GM18907 (cell line): ENCODE measurements at regions not wholly inside any gene's neighbourhood (a gene's known extent, or its start where the extent isn't known, plus 50 kb on each side); places are given as distances from the start of the nearest gene placed in this dataset.

Experiments used
- ATAC-seq: cut with Tn5 transposase; IDR thresholded peaks from one replicate; pipeline ENCODE4 v1.9.1; 2021; ENCODE audit warnings: mild to moderate bottlenecking, moderate library complexity; ENCODE audit not compliant: unreplicated experiment

DNA sequence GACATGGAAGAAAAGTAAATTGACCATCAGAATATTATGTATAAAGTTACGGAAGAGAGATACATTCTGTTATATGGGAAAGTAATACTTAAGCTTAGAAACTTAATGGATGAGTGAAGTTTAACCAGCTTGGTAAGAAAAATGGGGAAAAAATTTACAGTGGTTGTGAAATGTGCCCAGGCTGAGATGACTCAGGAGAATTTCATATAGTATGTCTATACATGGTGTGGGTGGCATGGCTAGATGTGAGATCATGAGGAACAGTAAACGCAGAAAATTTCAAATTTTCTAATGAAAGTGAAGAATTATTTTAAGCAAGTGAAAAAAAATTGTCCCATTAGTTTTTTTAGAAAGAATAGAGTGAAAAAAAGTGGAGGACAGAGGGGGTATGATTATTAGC, 552.5 kb upstream of the SORCS1 start:
- ATAC-seq: no peak

DNA sequence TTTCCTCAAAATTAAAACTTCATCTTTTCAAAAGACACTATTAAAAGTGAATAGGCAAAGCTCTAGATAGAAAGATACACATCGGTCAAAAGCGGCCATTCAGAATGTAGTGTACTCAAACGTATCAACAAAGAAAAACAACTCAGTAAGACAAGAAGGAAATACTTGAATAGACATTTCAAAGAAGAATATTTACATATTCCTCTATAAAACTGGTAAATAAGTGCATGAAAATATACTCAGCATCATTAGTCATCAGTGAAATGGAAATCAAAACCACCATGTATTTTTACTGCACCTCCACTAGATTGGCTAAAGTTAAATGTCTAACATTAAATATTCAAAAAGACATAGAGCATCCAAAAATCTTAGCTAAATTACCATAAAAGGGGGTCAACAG, 551.1 kb upstream of the SORCS1 start:
- ATAC-seq: no peak

DNA sequence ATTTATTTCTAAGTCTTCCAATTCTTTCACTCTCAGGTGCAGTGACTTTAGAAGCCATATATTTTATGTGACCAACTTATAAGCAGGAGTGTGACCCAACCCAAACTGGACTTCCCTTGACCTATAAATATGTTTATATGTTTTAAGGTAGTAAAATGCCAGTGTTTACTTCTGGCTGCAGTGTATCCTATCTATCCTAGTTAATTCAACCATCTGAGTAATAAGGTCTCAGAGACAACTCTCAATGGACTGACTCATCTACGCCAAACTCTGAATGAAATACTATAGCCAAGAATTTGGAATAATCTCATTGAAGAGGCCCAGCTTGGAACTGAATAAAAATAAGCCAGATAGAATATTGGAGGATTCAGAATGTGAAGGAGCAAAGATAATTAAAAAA, 544.5 kb upstream of the SORCS1 start:
- ATAC-seq: no peak

DNA sequence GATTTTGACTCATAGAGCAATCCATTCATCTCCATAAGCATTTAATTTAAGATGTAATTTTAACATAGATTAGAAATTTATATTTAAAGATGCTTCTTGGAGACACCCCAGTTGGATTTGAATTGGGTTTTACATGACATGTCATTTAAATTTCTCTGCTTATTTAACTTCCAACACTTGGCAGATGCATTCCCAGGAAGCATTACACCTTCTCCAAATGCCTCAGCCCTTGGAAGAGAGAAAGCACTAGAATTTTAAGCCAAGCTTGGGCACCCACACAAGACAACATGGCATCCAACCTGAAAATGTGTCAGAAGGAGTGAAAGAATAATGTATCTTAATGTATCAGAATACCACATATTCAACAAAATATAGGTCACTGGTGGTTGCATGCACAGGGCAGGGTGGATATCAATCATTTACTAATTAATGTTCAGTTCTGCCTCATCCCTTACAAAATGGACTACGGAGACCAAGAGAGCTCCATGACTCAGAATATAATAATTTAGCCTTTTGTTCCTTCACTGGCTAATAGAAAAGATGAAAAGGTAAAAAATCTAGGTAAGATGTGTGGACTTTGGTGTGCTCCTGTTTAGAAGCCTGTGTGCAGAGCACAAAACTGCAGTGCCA, 541.7 kb upstream of the SORCS1 start:
- ATAC-seq: no peak

DNA sequence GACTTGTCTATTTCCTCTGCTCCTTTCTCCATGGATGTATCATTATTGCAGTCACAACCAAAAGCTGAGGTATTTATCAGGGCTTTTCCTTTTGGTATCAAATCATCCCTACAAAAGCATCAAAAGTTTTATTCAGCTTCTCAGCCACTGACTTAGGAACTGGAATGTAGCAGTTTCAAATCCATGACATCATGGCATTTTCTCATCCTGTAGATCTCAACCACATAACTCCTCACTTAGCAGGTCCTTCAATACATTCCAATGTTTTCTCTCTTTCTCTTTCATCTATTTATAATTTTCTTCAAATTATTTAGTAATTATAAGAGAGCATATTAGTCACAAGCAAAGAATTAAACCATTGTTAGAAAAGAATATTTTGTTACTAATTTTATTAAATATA, 537.4 kb upstream of the SORCS1 start:
- no peak for ATAC-seq

DNA sequence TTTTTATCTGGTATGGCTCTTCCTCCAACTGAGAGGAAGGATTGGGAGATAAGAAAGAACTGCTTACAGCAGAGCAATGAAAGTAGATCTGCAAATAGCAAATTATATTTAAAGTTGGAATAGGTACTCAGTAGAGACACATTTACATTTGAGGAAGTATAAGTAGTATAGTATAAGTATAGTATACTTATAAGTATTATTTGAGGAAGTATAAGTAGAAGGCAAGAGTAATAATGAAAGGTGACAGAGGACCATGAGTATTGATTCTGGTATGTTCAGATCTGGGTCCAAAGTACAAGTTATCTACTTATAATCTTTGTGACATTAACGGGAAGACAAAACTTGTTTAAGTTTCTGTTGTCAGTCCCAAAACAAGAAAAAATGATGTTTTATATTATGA, 527.6 kb upstream of the SORCS1 start:
- no peak for ATAC-seq

DNA sequence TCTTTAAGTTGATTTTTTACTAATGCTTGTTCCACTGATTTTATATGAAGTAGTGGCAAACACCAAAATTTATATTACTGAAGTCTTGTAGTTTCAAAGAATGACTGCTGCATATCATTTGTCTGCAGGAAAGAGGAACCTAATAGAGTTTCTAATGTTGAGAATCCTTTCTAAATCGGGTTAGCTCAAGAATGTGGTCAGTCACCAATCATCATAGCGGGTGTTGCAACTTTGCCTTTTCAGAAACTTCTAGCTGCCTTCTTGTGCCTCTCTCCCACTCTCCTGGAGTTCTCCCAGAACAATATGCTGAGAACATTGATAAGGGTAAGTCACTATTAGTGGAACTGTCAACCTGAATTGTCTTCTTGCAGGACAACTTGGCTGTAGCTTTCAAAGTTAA, 524.8 kb upstream of the SORCS1 start:
- ATAC-seq: no peak

DNA sequence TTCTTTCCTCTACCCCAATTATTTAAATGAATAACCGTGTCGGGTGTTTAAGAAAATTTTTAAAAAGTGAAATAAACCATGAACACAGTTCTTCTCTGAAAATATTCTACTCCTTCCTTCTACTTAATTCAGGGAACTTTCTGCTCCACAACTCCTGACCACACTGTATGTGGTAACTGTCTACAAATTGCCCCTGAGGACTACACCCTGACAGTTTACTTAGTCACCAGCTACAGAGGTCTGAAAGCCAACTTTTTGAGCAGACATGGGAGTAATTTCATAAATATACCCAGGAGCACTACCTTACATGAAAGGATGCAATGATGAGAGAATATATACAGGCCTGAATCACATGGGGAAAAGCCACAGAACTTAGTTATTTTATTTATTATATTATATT, 523.2 kb upstream of the SORCS1 start:
- no peak for ATAC-seq

DNA sequence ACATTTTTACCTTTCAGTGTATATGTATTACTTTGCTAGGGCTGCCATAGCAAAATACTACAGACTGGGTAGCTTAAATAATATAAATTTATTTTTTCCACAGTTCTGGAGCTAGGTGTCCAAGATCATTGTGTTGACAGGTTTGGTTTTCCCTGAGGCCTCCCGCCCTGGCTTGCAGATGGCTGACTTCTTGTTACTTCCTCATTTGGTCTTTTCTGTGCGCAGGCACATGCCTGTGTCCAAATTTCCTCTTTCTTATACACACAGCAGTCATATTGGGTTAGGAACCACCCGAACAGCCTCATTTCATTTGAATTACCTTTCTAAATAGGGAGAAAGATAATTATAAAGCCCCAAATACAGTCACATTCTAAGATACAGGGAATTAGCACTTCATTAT, 521.6 kb upstream of the SORCS1 start:
- no peak for ATAC-seq

DNA sequence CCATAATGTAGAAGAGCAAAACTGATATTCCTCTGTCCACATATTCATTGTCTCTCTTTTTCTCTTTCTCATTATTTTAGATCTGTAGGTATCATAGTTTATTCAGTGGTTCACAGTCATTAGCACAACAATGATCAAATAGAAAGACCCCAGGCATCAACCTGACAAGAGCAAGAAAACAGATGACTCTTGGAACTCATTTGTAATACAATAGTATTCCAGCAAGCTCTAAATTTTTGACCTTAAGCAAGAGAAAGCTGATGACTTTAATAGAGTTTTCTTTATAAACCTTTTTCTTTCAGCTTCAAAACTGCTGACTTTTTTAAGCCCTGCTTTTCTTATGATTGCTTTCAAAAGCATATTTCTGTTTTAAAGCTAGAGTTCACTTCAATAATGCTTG, 507.5 kb upstream of the SORCS1 start:
- no peak for ATAC-seq

DNA sequence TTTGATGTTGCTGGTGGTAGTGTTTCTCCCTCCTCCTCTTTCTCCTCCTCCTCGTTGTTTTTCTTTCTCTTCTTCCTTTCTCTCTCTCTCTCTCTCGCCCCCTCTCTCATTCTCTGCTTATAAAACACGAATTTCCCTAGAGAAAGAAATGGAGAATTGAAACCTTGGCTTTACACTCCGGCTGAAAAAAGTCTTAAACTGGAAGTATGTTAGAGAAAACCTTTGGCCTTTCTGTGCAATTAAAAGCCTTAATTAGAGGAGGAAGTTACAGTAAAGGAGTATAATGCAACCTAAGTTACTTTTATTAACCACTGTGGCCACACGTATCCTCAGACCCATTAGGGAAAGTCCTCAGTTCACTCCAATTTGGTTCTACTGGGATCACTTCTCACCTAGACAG, 501.7 kb upstream of the SORCS1 start:
- ATAC-seq: no peak

DNA sequence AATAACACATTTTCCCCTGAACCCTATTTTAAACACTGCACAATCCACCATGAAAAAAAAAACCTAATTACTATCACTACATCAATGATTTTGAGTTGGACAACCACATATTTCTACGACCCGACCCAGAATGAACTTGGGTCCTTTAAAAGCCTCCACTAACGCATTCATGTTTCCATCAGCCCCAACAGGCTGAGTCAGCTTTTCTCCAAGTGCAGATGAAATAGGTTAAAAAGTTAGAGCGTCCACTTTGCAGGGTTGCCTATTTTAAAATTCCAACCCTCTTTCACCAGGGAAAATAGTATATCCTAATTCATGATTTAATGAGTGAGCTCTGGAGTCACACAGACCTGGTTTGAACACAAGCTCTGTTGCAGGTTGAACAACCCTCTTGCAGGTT, 501.0 kb upstream of the SORCS1 start:
- ATAC-seq: no peak

DNA sequence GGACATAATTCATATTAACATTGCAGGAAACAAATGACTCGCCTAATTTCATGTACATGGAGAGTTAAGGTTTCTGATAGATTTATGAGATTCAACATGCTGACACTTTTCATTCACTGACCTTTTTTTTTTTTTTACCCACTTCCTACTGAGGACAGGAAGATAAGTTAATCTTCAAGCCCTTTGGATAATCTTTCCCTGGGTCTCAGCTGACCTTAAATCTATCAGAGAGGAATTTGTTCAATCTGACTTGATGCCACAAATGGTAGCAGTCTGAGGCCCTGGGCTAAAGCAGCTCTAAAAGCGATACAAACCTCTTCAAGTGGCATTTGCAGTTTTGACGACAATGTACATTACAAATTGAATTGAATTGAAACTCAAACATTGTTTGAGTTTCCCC, 493.3 kb upstream of the SORCS1 start:
- ATAC-seq: no peak

DNA sequence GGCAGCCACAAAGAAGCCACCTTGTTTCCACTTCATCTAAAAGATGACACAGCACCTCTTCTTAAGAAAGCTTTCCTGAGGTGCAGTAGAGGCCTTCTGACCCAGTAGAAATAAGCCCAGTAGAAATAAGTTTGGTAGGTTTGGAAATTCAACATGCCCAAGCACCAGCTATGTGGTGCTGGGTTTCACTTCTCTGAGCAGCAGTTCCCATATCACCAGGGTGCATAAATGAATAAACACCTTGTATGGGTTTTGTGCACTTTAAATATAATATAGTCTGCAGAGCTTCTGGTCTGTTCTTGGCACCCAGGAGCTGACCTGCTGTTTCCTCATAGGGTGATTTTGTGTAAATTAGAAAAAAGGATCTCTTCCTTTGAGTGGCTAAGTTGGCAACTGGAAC, 492.4 kb upstream of the SORCS1 start:
- ATAC-seq: no peak

DNA sequence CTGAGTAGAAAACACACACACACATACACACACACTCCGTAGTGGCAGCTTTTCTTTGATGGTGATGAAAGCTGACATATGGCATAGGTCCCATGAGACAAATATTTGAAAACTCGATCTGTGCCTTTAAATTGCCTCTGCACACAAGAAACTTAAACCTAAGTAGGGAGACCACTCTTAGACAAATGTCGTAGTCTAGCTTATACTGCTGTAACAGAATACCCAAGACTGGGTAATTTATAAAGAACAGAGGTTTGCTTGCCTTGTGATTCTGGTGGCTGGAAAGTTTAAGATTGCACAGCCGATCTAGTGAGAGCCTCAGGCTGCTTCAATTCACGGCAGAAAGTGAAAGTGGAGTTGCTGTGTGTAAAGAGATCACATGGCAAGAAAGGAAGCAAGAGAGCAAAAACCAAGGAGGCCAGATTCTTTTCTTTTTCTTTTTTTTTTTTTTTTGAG, 489.4 kb upstream of the SORCS1 start:
- peak; percentile 85 for ATAC-seq

DNA sequence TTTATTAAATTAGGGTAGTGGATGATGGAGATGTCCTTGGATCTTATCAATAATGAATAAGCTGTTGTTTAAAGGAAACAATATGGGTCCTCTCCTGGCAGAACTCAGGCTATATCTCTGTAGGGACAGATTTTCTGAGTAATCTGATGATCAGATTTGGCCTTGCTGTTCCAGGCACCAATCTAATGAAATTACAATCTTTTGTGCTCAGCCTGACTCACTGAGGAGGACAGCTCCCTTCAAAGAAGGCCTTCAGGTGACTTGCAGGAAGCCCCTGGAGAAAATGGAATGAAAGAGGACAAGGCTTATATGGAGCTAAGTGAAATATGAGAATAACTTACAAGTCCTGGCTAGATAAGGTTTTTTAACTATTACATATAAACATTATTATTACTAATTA, 486.4 kb upstream of the SORCS1 start:
- no peak for ATAC-seq

DNA sequence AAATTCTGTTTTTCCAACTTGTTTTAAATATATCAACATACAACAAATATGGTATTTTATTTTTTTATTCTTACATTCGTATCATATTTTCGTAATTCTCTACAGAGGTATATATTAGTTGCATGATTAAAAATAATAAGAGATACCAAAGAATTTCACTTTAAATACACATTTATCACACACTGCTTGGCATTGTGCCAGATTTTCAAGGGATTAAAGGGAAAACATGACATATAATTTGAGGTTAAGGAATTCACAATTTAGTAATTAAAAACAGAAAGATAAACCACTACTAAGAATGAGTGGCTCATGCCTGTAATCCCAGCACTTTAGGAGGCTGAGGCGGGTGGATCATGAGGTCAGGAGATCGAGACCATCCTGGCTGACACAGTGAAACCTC, 484.7 kb upstream of the SORCS1 start:
- no peak for ATAC-seq

DNA sequence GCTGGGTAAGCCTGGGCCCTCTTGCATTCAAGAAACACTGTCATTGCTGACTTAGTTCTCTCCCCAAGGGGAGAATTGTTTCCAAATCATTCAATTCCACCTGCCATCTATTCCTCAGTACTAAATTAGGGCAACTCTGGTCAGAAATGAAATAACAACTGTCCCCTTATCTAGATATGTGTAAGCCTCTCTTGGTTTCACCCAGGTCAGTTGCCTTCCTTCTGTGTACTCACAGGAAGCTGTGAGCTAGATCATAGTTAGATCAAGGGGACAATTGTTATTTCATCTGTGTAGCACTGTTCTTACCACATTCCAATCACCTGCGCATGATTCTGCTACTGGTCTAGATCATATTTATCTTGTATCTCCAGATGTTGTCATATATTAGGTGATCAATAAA, 483.0 kb upstream of the SORCS1 start:
- ATAC-seq: no peak

DNA sequence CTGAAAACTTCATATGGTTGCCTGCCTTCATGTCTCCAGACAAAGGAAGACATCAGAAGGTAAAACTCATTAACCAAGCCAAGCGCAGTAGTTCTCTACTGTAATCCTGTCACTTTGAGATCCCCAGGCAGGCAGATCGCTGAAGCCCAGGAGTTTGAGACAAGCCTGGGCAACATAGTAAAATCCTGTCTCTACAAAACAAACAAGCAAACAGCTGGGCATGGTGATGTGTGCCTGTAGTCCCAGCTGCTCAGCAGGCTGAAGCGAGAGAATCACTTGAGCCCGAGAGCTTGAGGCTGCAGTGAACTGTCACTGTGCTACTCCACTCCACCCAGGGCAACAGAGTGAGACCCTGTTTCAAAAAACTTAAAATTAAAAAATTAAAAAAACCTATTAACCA, 467.4 kb upstream of the SORCS1 start:
- no peak for ATAC-seq

DNA sequence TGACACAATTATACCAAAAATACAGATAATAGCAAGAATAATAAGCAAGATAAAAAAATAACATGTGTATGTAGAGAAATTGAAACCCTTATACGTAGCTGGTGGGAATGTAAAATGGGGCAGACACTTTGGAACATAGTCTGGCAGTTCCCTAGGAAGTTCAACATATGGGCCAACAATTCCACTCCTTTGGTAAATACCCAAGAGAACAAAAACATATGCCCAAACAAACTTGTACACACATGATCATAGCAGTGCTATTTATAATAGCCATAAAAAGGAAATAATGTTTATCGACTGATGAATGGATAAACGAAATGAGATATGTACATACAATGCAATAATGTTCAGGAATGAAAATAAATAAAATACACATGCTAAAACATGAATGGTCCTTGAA, 462.4 kb upstream of the SORCS1 start:
- no peak for ATAC-seq

DNA sequence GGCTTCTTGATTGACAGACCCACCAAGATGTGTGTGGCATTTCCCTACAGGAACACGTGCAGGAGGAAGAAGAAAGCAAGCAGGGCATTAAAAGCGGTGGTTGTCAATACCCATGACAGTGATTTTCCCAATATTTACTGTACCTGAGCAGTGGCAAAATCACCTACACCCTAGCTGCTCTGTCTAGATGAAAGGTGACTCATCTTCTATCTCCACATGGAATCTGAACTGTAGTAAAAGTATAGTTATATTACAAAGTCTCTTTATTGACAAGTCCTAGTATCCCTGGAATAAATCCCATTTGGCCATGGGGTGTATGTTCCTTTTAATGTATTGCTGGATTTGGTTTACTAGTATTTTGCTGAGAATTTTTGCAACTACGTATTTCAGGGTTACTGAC, 458.8 kb upstream of the SORCS1 start:
- ATAC-seq: no peak

DNA sequence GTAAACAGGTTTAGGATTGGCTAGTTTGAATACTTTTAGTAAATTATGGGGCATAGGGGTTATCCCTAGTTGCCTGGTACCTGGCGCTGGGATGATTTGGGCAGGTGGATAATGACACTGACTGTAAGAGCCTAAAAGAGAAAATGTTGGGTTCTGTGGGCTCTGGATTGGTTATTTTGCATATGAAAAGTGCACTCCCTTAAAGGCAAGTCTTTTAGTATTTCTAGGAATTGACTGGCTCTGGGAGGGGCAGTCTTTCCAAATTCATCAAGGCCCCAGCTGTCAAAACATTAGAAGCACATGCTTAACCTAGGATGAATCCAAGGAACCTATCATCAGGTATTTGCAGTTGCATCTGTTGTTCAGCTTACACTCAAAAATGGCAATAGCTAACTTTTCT, 454.6 kb upstream of the SORCS1 start:
- ATAC-seq: no peak

DNA sequence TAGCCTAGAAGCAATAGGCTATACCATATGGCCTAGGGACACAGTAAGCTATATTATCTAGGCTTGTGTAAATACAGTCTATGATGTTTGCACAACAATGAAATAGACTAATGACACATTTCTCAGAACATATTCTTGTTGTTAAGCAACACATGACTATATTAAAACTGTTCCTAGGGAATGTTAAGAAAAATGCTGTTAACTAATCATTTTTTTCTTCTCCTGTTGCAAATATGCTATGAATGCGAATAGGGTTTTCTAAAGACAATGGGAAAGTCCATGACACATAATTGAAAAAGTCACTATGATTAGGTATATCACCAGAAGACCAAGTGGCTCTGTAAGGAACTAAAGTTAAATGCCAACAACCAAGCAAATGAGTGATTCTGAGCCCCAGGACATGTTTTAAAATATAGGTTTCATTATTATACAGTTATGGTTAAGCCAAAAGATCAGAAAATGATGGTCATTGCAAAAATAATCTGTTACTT, 454.0 kb upstream of the SORCS1 start:
- ATAC-seq: no peak
